ENCODE measurements at regions not wholly inside any gene's neighbourhood (a gene's known extent, or its start where the extent isn't known, plus 50 kb on each side); places are given as distances from the start of the nearest gene placed in this dataset.

GRCh38 chr14:71574976-71575375 lies 357.3 kb upstream of the RGS6 start:
- no peak for DNase-seq (ENCODE audit: low read depth)

DNA sequence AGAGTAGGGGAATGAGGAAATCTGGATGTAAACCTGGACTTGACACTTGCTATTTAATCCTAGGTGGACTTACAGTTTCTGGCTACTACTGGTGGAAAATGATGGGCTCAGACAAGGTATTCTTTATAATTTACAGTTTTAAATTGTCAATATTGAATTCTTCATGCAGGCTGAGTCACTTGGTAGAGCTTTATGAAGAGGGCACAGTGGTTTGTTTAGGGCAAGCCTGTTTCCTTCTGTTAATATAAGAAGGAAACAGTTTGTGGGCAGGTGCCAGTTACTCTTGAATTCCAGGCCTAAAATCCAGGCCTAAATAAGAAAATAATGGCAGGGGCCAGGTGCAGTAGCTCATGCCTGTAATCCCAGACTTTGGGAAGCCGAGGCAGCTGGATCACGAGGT lies 355.8 kb upstream of the RGS6 start:
- no peak for DNase-seq (ENCODE audit: low read depth)

GRCh38 chr14:71579331-71579730 lies 352.9 kb upstream of the RGS6 start:
- DNase-seq (ENCODE audit: low read depth) = no peak

DNA sequence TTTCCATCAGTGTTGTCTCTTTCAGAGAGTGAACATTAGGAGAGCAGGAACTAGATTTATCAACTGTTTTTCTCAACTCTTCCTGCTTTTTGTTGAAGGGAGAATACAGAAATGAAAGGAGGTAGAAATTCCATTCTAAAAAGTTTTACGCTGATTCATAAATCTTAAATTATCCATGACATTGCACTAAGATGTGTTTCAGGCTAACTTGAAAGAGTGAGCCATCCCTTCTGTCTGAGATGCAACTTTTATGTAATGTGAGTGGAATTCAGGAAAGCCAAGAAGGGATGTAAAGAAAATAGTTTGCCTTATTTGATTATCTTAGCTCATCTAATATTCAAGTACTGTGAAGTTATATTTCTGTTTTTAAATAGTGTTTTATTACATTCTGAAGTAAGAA lies 349.5 kb upstream of the RGS6 start:
- DNase-seq (ENCODE audit: low read depth) = no peak

- DNase-seq (ENCODE audit: low read depth) = no peak
Observed at GRCh38 chr14:71583194-71583593, 349.0 kb upstream of the RGS6 start.

- DNase-seq (ENCODE audit: low read depth) = no peak
Observed at GRCh38 chr14:71583705-71584104, 348.5 kb upstream of the RGS6 start.

DNA sequence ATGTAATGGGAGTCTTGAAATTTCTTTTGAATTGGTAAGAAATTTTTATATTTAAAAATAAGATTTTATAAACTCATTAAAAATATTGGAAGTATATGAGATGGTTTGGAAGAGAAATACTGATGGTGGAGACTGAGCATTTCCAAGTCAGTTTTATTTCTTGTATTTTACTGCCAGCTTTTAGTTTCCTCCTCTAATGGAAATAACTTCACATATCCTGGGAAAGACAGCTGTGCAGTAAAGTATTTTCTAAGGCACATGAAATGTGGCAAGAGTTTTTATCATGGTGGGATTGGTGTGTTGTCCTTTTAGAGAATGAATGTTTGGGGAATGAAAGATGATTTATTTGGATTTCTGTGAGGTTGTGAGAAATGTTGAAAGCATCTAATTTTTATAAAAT lies 346.9 kb upstream of the RGS6 start:
- DNase-seq (ENCODE audit: low read depth) = no peak

- no peak for DNase-seq (ENCODE audit: low read depth)
Observed at GRCh38 chr14:71586131-71586897, 345.9 kb upstream of the RGS6 start.

DNA sequence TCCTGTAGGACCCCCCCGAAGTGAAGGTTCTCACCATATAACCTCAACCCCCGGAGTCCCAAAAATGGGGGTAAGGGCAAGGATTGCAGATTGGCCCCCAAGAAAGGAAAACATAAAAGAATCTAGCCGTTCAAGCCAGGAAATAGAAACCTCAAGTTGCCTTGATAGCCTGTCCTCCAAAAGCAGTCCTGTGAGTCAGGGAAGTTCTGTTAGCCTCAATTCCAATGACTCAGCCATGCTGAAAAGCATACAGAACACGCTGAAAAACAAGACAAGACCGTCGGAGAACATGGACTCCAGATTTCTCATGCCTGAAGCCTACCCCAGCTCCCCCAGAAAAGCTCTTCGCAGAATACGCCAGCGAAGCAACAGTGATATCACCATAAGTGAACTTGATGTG lies 344.2 kb upstream of the RGS6 start:
- no peak for DNase-seq (ENCODE audit: low read depth)

DNA sequence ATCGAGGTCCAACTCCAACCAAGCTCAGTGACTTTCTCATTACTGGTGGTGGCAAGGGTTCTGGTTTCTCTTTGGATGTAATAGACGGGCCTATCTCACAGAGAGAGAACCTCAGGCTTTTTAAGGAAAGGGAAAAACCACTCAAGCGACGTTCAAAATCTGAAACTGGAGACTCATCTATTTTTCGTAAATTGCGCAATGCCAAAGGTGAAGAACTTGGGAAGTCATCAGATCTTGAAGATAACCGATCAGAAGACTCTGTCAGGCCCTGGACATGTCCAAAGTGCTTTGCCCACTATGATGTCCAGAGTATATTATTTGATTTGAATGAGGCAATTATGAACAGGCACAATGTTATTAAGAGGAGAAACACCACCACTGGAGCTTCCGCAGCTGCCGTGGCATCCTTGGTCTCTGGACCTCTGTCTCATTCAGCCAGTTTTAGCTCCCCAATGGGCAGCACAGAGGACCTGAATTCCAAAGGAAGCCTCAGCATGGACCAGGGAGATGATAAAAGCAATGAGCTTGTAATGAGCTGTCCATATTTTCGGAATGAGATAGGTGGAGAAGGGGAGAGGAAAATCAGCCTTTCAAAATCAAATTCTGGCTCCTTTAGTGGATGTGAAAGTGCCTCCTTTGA lies 343.5 kb upstream of the RGS6 start:
- no peak for DNase-seq (ENCODE audit: low read depth)

- DNase-seq (ENCODE audit: low read depth) = no peak
Observed at GRCh38 chr14:71589609-71590008, 342.6 kb upstream of the RGS6 start.

DNA sequence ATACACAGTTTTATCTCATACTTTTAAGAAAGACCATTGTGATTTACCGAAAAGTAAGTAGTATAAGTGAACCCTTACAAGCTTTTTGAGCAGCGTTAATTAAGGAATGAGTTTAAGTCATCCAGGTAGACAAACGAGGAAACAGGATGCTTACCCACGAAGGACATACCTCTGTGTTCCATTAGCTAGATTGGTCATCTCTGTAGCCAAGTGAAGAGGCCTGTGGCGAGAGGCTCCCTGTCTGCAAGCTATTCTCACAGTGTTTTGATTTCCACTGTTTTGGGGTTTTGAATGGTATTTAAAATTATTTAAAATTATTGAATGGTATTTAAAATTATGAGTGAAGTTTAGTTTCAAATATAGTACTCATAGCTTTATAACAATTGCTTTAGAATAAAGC lies 342.1 kb upstream of the RGS6 start:
- DNase-seq (ENCODE audit: low read depth) = no peak

GRCh38 chr14:71591231-71591630 lies 341.0 kb upstream of the RGS6 start:
- DNase-seq (ENCODE audit: low read depth) = no peak

DNA sequence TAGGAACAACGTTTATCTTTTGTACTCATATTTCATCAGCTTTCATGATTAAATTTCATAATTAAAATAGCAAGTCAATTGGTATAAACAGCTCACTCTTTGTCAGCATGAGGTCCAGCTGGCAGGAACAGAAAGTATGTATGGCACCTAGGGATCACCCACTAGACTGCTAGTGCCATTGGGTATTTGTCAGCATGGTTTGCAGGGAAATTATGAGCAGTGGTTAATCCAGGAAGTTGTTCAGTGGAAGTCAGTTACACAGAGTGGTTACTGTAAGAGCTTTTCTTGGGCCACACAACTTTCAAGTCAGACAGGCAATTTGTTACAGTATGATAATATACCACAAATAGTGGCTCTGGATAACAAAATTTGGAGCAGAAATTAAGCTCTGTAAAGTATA lies 340.3 kb upstream of the RGS6 start:
- no peak for DNase-seq (ENCODE audit: low read depth)

DNA sequence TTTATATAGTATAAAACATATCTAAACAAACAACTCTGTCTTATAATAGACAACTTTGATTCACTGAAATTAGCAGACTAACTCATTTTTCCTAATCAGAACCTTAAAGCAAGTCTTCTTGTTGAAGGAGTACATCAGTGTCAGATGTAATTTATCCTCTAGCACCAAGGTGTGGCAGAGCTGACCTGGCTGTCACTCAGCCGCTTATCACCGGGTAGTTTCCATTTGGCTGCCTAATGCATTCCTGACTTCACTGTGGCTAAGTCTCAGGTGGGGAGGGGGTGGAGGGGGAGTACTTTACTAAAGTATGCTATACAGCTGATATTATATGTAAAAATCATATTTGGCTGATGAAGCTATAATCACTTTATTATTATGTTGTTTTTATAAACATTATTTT lies 339.9 kb upstream of the RGS6 start:
- DNase-seq (ENCODE audit: low read depth) = no peak

- no peak for DNase-seq (ENCODE audit: low read depth)
Observed at GRCh38 chr14:71593966-71594365, 338.3 kb upstream of the RGS6 start.

- no peak for DNase-seq (ENCODE audit: low read depth)
Observed at GRCh38 chr14:71594821-71595220, 337.4 kb upstream of the RGS6 start.

DNA sequence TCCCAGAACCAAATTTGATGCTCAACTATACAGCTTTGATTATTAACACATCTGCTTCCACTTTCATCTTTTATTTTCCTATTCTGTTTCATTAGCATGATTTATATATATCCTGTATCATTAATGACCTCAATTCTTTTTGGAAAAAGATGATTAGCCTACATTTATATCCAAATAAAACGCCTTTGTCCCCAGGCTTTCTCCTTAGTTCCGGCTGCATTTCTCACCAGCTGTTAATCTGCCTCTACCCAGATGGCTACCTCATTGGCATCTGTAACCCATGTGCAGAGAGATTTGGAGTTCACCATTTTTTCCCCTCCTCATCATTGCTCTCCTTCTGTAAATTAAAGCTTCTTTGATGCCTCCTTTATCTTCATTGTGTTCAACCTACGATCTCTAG lies 336.8 kb upstream of the RGS6 start:
- no peak for DNase-seq (ENCODE audit: low read depth)

DNA sequence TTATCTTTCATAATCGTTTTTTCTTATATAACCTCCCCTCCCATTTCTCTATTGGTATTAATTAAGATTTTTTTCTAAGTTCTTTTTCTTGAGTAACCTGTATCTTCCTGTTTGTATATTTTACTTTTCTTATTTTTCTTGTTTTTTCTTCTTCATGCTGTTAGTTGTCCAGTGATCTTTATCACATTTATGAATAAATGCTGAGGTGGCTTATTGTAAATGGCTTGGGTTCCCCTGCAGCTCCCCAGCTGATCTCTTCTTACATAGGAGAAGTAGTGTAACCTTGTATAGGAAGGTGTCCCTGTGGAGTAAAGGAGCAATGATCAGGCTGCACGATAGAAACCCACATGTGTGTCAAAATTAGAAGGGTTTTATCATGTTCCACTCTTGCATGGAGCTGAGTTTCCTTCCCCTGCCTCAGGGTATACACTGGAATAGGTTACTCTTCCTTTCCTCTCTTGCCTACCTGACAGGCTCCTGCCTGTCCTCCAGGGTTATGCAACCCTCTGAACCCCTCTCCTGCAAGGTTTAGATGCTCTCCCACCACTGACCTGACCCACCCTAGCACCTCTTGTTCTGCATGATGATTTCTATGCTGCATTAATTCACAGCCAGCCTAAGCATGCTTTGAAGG lies 334.8 kb upstream of the RGS6 start:
- DNase-seq (ENCODE audit: low read depth) = no peak

GRCh38 chr14:71597955-71598660 lies 334.1 kb upstream of the RGS6 start:
- DNase-seq (ENCODE audit: low read depth) = no peak

DNA sequence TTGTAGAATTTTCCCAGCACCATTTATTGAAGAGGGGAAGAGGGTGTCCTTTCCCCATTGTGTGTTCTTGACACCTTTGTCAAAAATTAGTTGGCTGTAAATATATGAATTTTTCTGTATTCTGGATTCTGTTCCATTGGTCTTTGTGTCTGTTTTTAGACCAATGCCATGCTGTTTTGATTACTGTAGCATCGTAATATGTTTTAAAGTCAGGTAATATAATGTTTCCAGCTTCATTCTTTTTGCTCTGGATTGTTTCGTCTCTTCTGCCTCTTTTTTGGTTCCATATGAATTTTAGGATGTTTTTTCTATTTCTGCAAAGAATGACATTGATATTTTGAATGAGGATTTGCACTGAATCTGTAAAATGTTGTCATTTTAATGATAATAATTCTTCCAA lies 331.9 kb upstream of the RGS6 start:
- no peak for DNase-seq (ENCODE audit: low read depth)

- DNase-seq (ENCODE audit: low read depth) = no peak
Observed at GRCh38 chr14:71602524-71602923, 329.7 kb upstream of the RGS6 start.

- DNase-seq (ENCODE audit: low read depth) = no peak
Observed at GRCh38 chr14:71604231-71604630, 328.0 kb upstream of the RGS6 start.

Measured in activated T-cell treated with anti-CD3 and anti-CD28 coated beads for 48 hours (primary cell).